SJSA1 (cell line): ENCODE measurements at regions not wholly inside any gene's neighbourhood (a gene's known extent, or its start where the extent isn't known, plus 50 kb on each side); places are given as distances from the start of the nearest gene placed in this dataset.

Experiments
- DNase-seq, 2 experiments: peaks; one replicate each; pipeline ENCODE4 v3.0.0-alpha.2; 2015 to 2020; ENCODE audit warnings: low spot score in 2 of 2, low read depth in 1 of 2
- H3K27ac ChIP-seq: fragments of 250-450 bp; sonication (Bioruptor Pico); 2 replicates; pipeline ENCODE4 v1.5.1; 2020; ENCODE audit warnings: mild to moderate bottlenecking, moderate library complexity
- H3K27me3 ChIP-seq: fragments of 250-450 bp; sonication (Bioruptor Pico); replicated peaks from 2 replicates; pipeline ENCODE4 v1.5.1; 2020; ENCODE audit warnings: mild to moderate bottlenecking, moderate library complexity
- H3K36me3 ChIP-seq: fragments of 250-450 bp; sonication (Bioruptor Pico); 2 replicates; pipeline ENCODE4 v1.5.1; 2020; ENCODE audit warnings: mild to moderate bottlenecking
- H3K4me1 ChIP-seq: fragments of 250-450 bp; sonication (Bioruptor Pico); replicated peaks from 2 replicates; pipeline ENCODE4 v1.6.1; 2021; ENCODE audit warnings: mild to moderate bottlenecking
- H3K4me3 ChIP-seq: fragments of 250-450 bp; sonication (Bioruptor Pico); 2 replicates; pipeline ENCODE4 v1.5.1; 2020; ENCODE audit warnings: mild to moderate bottlenecking
- H3K9me3 ChIP-seq: fragments of 250-450 bp; sonication (Bioruptor Pico); replicated peaks from 2 replicates; pipeline ENCODE4 v1.5.1; 2020; ENCODE audit warnings: mild to moderate bottlenecking

DNA sequence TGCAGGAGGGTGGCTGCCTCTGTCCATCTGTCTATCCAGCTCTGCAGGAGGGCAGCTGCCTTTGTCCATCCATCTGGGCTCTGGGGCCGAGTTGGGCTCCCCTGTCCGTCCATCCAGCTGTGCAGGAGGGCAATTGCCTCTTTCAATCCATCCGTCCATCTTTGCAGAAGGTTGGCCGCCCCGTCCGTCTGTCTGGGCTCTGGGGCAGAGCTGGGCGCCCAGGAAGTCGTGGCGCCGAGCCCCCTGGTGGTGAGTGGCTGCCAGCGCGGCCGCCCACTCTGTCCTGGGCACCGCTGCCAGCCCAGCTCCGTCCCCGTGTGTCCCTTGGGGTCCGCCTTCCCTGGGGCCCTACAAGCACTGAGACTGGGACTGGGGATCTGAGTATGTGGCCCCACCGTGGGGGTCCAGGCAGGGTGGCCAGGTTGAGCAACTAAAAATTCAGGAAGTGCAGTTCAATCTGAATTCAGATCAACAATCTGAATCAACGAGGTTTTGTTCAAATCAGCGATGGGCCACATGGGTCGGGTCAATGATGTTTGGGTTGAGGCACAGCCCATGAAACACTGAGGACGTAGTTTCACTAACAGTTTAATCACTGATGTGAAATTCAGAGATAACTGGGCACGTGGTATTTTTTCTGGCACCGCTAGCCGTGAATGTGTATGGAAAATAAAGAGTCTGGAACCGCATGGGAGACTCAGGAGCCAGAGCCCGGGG is 99.1 kb upstream of the ACTRT2 start:
- H3K36me3 ChIP-seq: no peaks in the 10 kb centered on the region
- no peaks in the 10 kb centered on the region for H3K9me3 ChIP-seq
- DNase-seq: peak in 1 of 2 experiments; percentile 2
- H3K4me3 ChIP-seq: no peak overlapping the region
- H3K27ac ChIP-seq: no peak overlapping the region
- H3K4me1 ChIP-seq: no peaks in the 10 kb centered on the region
- no peaks in the 10 kb centered on the region for H3K27me3 ChIP-seq

GRCh38 chr1:2923351-2923750 is 97.9 kb upstream of the ACTRT2 start:
- no peak overlapping the region for H3K27ac ChIP-seq
- H3K9me3 ChIP-seq: no peaks in the 10 kb centered on the region
- no peaks in the 10 kb centered on the region for H3K4me1 ChIP-seq
- H3K4me3 ChIP-seq: no peak overlapping the region
- H3K36me3 ChIP-seq: no peaks in the 10 kb centered on the region
- H3K27me3 ChIP-seq: no peaks in the 10 kb centered on the region
- no peak for DNase-seq

GRCh38 chr1:2925291-2925690 is 96.0 kb upstream of the ACTRT2 start:
- H3K27ac ChIP-seq: no peak overlapping the region
- DNase-seq: no peak
- no peaks in the 10 kb centered on the region for H3K4me1 ChIP-seq
- no peaks in the 10 kb centered on the region for H3K27me3 ChIP-seq
- H3K4me3 ChIP-seq: no peak overlapping the region
- no peaks in the 10 kb centered on the region for H3K36me3 ChIP-seq
- H3K9me3 ChIP-seq: no peaks in the 10 kb centered on the region

DNA sequence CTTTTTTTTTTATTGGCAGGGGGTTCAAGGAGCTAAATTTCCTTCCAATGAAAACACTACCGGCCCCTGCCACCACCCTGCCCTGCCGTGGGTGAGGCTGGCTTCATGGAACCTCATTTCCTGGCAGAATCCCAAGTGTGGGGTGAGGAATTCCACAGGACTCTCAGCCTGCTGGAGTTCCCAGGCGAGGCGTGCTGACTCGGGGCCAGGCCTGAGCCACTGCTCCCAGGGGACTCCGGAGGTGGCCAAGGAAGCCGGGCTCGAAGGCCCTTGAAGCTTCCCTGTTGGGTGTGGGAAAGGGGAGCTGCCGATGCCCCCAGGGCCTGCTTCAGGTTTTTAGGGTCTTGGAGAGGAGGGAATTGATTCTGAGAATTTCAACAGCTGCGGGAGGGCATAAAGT is 95.3 kb upstream of the ACTRT2 start:
- H3K27me3 ChIP-seq: no peaks in the 10 kb centered on the region
- H3K27ac ChIP-seq: no peak overlapping the region
- no peak overlapping the region for H3K4me3 ChIP-seq
- H3K9me3 ChIP-seq: no peaks in the 10 kb centered on the region
- DNase-seq: no peak
- H3K4me1 ChIP-seq: no peaks in the 10 kb centered on the region
- H3K36me3 ChIP-seq: no peaks in the 10 kb centered on the region

- no peaks in the 10 kb centered on the region for H3K36me3 ChIP-seq
- no peaks in the 10 kb centered on the region for H3K9me3 ChIP-seq
- no peaks in the 10 kb centered on the region for H3K4me1 ChIP-seq
- H3K27me3 ChIP-seq: no peaks in the 10 kb centered on the region
- no peak for DNase-seq
- H3K4me3 ChIP-seq: no peak overlapping the region
- no peak overlapping the region for H3K27ac ChIP-seq
These were observed 94.7 kb upstream of the ACTRT2 start for GRCh38 chr1:2926447-2927055.

DNA sequence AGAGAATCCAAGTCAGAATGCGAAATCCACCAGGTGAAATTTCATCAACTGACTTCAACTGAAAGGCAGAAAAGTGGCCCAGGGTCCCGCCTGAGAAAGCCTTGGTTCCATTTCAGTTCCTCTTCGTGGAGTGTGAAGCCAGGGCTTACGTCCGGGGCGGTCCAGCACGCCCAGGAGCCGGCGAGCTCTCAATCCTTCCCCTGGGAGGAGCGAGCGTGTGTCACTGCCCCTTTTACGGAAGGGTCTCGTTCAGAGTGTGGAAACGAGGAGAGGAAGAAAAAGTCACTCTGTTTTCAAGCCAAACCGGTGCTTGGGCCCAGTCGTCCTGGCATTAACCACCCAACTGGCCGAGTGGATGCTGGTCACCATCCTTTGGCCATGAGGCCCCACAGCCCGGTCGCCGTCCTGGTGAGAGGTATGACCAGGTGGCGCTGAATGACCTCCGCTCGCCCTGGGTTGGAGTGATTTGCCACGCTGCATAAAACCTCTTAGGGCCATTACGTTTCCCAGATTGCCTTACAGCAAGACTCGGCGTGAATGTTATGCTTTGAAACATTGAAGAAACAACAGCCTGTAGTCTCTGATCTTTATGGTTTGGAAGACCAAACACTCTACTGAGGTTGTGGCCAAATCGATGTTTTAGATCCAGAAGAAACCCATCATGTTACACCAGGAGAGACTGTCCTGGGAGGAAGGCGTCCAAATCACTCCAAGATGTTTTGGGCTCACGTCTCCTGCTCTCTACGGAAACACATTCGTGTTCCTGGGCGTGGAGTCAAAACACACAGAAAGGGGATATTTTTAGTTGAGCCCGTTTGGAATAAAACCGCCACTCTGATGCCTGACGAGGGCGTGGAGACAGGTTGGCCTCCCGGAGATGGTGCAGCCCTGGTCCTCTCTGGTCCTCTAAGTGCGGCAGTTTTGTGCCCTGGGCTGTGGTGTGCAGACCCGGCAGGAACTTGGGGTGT is 93.6 kb upstream of the ACTRT2 start:
- H3K27me3 ChIP-seq: no peaks in the 10 kb centered on the region
- no peaks in the 10 kb centered on the region for H3K9me3 ChIP-seq
- no peak for DNase-seq
- no peak overlapping the region for H3K4me3 ChIP-seq
- H3K36me3 ChIP-seq: no peaks in the 10 kb centered on the region
- no peaks in the 10 kb centered on the region for H3K4me1 ChIP-seq
- H3K27ac ChIP-seq: no peak overlapping the region

DNA sequence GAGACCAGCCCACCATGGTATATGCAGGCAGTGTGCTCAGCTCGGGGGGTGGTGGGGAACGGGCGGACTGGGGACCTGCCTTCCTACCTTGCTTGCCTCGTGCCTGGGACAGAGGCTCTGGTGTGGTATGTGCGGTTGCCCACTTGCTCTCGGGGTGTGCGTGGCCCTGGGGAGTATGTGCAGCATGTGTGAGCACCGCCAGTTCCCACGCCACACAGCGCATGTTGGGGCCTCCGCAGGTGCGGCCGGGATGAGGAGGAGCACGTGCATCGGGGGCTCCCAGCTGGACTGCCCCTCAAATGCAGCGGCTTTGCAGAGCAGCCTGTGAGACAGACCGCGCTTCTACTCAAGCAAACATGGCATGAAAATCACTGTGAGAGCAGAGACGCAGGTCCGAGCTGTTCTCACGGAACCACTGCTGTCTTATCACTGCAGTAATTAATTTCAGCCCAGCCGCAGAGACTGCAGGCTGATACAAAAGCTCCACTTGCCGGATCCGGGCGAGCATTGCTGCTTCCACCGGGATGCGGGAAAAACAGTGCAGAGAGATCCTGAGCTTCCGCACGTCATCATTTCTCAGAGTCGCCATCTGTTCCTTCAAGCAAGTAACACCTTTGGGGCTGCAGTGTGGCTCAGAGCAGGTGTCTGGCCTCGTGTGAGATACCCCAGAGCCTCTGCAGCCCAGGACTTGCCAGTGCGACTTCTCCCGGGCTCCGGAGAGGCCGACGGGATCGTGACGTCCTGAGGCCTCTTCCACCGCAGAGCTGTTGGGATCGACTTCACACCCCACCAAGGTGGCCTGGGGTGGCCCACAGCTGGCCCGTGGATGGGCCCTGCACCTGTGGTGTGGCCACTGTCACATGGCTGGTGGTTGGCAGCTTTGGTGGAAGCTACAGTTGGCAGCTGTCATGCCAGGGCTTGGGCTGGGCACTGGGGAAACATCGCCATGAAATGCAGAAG is 92.6 kb upstream of the ACTRT2 start:
- Histone ChIP-seq H3K27ac (no peak overlapping the region), H3K4me1 (no peaks in the 10 kb centered on the region), H3K27me3 (no peaks in the 10 kb centered on the region), H3K4me3 (no peak overlapping the region), H3K36me3 (no peaks in the 10 kb centered on the region), H3K9me3 (no peaks in the 10 kb centered on the region)
- DNase-seq: no peak

DNA sequence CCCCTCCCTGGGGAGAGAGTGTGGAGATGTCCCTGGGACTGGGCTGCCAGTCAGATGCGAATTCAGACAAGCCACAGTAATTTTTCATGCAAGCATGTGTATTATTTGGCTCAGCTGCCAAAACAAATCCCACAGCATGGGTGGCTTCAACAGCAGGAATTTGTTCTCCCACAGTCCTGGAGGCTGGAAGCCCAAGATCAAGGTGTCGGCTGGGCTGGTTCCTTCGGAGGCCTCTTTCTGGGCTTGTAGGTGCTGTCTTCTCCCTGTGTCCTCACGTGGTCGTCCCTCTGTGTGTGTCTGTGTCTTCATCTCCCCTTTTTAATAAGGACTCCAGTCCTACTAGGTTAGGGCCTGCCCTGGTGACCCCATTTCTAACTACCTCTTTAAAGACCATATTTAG is 91.9 kb upstream of the ACTRT2 start:
- H3K27ac ChIP-seq: no peak overlapping the region
- H3K9me3 ChIP-seq: no peaks in the 10 kb centered on the region
- H3K4me1 ChIP-seq: no peaks in the 10 kb centered on the region
- no peaks in the 10 kb centered on the region for H3K27me3 ChIP-seq
- no peaks in the 10 kb centered on the region for H3K36me3 ChIP-seq
- no peak overlapping the region for H3K4me3 ChIP-seq
- DNase-seq: no peak

DNA sequence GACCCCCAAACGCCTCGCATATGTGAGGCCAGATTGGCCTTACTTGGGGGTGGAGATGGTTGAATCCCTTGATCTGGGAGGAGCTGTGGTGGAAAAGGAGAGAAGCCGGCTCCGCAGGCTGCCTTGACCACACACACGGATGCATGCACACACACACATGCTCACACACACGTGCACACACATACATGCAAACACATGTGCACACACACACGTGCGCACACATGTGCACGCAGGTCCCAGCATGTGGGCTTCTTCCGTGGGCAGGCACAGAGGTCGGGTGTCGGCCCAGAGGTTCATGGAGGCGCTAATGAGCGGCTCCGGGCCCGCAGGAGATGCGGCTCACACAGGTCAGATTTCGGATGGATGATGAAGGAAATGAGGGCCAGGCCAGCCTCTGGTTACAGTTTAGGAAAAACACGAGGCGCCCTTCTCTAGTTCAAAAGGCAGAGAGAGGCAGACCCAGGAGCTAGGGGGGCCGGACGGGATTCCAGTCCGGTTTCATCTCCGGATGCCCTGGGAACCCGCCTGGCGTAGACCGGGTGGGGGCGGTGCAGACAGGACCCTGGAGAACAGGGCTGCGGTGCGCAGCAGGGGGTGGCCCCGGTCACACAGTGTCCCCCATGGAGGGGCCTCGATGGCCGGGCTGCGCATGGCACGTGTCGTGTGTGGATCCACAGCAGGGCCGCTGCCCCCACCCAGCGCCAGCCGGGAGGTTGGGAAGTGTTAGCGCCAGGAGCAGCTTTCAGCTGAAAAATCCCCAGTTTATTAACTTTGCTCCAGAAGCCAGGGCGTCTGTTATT is 91.1 kb upstream of the ACTRT2 start:
- peaks cover 2% of the 10 kb centered on the region; the same call in 1 of the 2 replicates for H3K9me3 ChIP-seq
- H3K4me1 ChIP-seq: no peaks in the 10 kb centered on the region
- no peak overlapping the region for H3K4me3 ChIP-seq
- H3K27me3 ChIP-seq: no peaks in the 10 kb centered on the region
- H3K36me3 ChIP-seq: no peaks in the 10 kb centered on the region
- DNase-seq: no peak
- H3K27ac ChIP-seq: no peak overlapping the region

- DNase-seq: no peak
These were observed 90.1 kb upstream of the ACTRT2 start for GRCh38 chr1:2930913-2931723.

GRCh38 chr1:2931724-2932401 is 89.4 kb upstream of the ACTRT2 start:
- no peaks in the 10 kb centered on the region for H3K36me3 ChIP-seq
- peaks cover 3% of the 10 kb centered on the region; the same call in 1 of the 2 replicates for H3K9me3 ChIP-seq
- H3K27me3 ChIP-seq: no peaks in the 10 kb centered on the region
- DNase-seq: no peak
- no peaks in the 10 kb centered on the region for H3K4me1 ChIP-seq
- no peak overlapping the region for H3K27ac ChIP-seq
- H3K4me3 ChIP-seq: no peak overlapping the region

More at GRCh38 chr1:2930913-2931723, 90.1 kb upstream of the ACTRT2 start:
- H3K36me3 ChIP-seq: no peaks in the 10 kb centered on the region
- H3K4me1 ChIP-seq: no peaks in the 10 kb centered on the region
- H3K27me3 ChIP-seq: no peaks in the 10 kb centered on the region
- H3K27ac ChIP-seq: no peak overlapping the region
- H3K4me3 ChIP-seq: no peak overlapping the region
- peaks cover 3% of the 10 kb centered on the region; the same call in 1 of the 2 replicates for H3K9me3 ChIP-seq
